Skeletal muscle satellite cell (primary cell): ENCODE measurements at regions not wholly inside any gene's neighbourhood (a gene's known extent, or its start where the extent isn't known, plus 50 kb on each side); places are given as distances from the start of the nearest gene placed in this dataset.

ENCODE experiments used
- H3K27me3 ChIP-seq: 2 replicates; pipeline ENCODE4 v1.7.0; 2013; ENCODE audit warnings: low read length; ENCODE audit not compliant: control insufficient read depth, insufficient read depth
- H3K36me3 ChIP-seq: 2 replicates; pipeline ENCODE4 v1.7.0; 2013; ENCODE audit warnings: mild to moderate bottlenecking, control low read depth, low read length; ENCODE audit not compliant: insufficient read depth
- H3K4me1 ChIP-seq: 2 replicates; pipeline ENCODE4 v1.7.0; 2013; ENCODE audit warnings: low read length; ENCODE audit not compliant: control insufficient read depth, insufficient read depth
- H3K4me2 ChIP-seq: 2 replicates; pipeline ENCODE4 v1.7.0; 2013; ENCODE audit warnings: mild to moderate bottlenecking, low read length
- H3K4me3 ChIP-seq: 2 replicates; pipeline ENCODE4 v1.7.0; 2013; ENCODE audit warnings: low read length
- H3K9ac ChIP-seq: 2 replicates; pipeline ENCODE4 v1.7.0; 2013; ENCODE audit warnings: mild to moderate bottlenecking, low read depth, low read length, moderate library complexity
- H3K9me3 ChIP-seq: replicated peaks from 2 replicates; pipeline ENCODE4 v1.7.0; 2013; ENCODE audit warnings: mild to moderate bottlenecking, control low read depth, low read length

GRCh38 chr6:169328112-169328801 is 74.6 kb upstream of the THBS2 start:
- Histone ChIP-seq H3K9me3 (no peaks in the 10 kb centered on the region), H3K4me1 (peaks cover 9% of the 10 kb centered on the region), H3K9ac (no peak overlapping the region), H3K4me3 (no peak overlapping the region), H3K36me3 (no peaks in the 10 kb centered on the region), H3K27me3 (no peaks in the 10 kb centered on the region), H3K4me2 (no peak overlapping the region)

DNA sequence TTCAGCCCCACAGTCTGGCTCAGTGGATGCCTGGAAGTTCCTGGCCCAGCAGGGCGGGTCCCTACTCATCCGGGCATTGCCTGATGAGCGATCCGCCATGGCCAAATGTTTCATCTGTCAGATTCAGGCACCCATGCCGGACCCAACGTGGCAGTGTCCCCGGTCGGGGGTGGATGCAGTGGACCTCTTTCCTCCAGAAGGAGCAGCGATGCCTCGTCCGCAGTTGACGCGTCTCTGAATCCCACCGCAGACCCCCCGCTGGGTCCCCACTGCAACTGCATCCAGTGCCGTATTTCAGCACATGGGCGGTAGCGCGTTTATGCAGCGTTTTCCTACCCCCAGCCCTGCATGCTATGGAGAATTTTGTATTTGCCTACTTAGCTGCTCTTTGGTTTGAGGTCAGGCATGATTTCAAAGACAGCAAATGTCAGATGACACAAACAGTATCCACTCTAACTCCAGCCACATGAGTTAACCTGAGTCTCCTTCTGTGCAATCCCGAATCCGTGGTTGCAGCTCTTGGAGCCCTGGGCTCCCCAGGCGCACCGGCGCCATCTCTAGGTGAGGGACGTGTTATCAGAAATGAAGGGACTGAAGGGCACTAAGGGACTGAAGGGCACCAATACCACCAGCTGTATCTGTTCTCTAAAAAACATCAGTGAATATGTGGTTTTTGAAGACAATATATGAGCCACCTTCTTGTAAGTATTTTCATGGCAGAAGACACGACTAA is 72.6 kb upstream of the THBS2 start:
- Histone ChIP-seq H3K9ac (no peak overlapping the region), H3K27me3 (no peaks in the 10 kb centered on the region), H3K4me3 (no peak overlapping the region), H3K9me3 (no peaks in the 10 kb centered on the region), H3K4me1 (peaks cover 9% of the 10 kb centered on the region), H3K4me2 (no peak overlapping the region), H3K36me3 (no peaks in the 10 kb centered on the region)

- Histone ChIP-seq H3K27me3 (no peaks in the 10 kb centered on the region), H3K4me1 (peaks cover 16% of the 10 kb centered on the region), H3K4me3 (no peak overlapping the region), H3K9me3 (no peaks in the 10 kb centered on the region), H3K4me2 (no peak overlapping the region), H3K36me3 (no peaks in the 10 kb centered on the region), H3K9ac (no peak overlapping the region)
These were observed 71.2 kb upstream of the THBS2 start for GRCh38 chr6:169324656-169325459.

DNA sequence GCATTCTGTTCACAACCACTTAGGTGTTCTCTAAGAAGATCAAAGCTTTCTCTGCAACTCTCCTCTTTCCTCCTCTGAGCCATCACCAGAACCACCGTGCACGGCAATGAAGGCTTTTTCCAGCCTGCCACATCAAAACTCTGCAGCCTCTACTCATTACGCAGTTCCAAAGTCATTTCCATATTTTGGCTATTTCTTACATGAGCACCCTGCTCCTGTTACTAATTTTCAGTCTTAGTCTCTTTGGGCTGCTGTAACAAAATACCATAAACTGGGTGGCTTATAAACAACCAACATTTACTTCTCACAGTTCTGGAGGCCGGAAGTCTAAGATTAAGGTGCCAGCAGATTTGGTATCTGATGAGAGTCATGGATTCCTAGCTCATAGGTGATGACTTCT is 70.4 kb upstream of the THBS2 start:
- Histone ChIP-seq H3K9ac (no peak overlapping the region), H3K4me3 (no peak overlapping the region), H3K4me1 (peaks cover 24% of the 10 kb centered on the region), H3K36me3 (no peaks in the 10 kb centered on the region), H3K27me3 (no peaks in the 10 kb centered on the region), H3K4me2 (no peak overlapping the region), H3K9me3 (no peaks in the 10 kb centered on the region)

- H3K4me1 ChIP-seq, result peaks cover 19% of the 10 kb centered on the region
- no peak overlapping the region for H3K4me2 ChIP-seq
- no peaks in the 10 kb centered on the region for H3K27me3 ChIP-seq
- H3K4me3 ChIP-seq, result no peak overlapping the region
- H3K36me3 ChIP-seq, result no peaks in the 10 kb centered on the region
- no peak overlapping the region for H3K9ac ChIP-seq
- no peaks in the 10 kb centered on the region for H3K9me3 ChIP-seq
These were observed 69.6 kb upstream of the THBS2 start for GRCh38 chr6:169323221-169323620.

DNA sequence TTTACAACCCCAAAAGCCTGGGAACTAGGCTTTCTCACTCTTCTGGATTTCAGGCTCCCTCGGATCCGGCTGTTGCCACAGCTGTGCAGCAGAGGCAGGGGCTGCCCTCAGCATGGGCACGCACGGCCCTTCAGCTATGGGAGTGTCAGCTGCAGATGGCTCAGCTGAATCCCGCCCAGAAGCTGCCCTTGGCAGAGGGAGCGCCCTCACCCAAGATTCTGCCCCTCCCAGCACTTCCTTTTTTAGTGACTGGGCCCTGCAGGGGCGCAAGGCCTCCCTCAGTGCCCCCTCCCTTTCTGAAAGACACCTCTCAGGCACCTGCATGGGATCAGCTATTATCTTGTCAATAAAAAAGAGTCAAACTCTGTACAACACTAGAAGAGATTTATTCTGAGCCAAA is 67.9 kb upstream of the THBS2 start:
- Histone ChIP-seq H3K4me1 (peaks cover 15% of the 10 kb centered on the region), H3K36me3 (no peaks in the 10 kb centered on the region), H3K4me3 (no peak overlapping the region), H3K4me2 (no peak overlapping the region), H3K9me3 (no peaks in the 10 kb centered on the region), H3K9ac (no peak overlapping the region), H3K27me3 (no peaks in the 10 kb centered on the region)

DNA sequence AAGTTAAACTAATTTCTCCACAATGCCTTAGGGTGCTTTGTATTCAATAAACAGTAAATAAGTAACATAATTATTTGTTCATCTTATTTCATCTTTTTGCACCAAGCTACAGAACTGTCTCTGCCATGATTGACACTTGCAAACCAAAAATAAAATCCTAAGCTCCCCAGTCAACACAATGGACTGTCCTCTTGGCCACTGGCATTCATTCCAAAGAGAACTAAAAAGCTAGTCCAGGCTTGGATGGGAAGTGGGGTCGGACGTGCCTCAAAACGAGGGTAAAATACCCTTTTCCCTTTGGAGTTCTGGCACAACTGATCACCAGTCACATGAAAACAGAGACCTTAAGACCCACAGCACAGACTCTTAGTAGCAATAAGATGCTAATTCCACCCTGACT is 66.4 kb upstream of the THBS2 start:
- Histone ChIP-seq H3K4me3 (no peak overlapping the region), H3K27me3 (no peaks in the 10 kb centered on the region), H3K4me2 (peak overlapping the region; percentile 41), H3K9ac (no peak overlapping the region), H3K9me3 (no peaks in the 10 kb centered on the region), H3K4me1 (peaks cover 15% of the 10 kb centered on the region), H3K36me3 (no peaks in the 10 kb centered on the region)

DNA sequence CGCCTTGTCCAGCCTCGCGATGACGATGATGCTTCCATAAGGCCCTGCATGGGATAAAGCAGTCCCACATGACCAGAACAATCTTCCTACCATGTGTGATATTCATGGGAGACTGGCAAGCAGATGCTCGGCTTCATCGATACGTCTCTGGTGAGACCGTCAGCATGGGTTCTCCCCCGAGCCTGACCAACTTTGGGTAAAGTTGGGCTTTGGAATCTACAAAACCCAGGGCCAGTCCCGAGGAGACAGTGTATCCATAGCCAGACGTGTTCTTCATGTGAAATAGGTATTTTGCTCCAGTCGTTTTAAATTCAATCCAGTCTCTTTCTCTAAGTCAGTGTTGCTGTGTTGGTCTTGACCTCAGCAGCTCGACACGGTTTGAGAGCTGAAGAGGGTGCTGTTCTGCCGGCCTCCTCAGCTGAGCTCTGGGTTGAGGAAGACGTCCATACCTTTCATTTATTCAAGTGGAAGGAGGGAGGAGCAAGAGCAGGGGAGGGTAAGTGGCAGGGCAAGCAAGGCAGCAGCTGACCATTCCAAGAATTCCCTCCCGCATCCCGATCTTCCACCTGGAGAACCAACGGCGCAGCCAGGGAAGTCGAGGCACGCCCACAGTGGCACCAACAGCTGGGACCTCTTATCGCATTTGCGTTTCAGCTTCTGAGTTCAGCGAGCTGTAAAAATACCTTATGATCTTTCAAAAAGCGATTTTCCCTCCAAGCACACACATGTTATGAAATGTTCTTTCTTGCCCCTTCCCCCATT is 64.0 kb upstream of the THBS2 start:
- Histone ChIP-seq H3K4me2 (no peak overlapping the region), H3K4me3 (no peak overlapping the region), H3K4me1 (peaks cover 18% of the 10 kb centered on the region), H3K36me3 (no peaks in the 10 kb centered on the region), H3K27me3 (no peaks in the 10 kb centered on the region), H3K9me3 (no peaks in the 10 kb centered on the region), H3K9ac (no peak overlapping the region)

GRCh38 chr6:169316651-169317050 is 63.0 kb upstream of the THBS2 start:
- Histone ChIP-seq H3K9ac (no peak overlapping the region), H3K4me1 (peaks cover 19% of the 10 kb centered on the region), H3K36me3 (no peaks in the 10 kb centered on the region), H3K27me3 (no peaks in the 10 kb centered on the region), H3K9me3 (no peaks in the 10 kb centered on the region), H3K4me2 (no peak overlapping the region), H3K4me3 (no peak overlapping the region)

- Histone ChIP-seq H3K4me3 (no peak overlapping the region), H3K9me3 (no peaks in the 10 kb centered on the region), H3K9ac (no peak overlapping the region), H3K27me3 (no peaks in the 10 kb centered on the region), H3K4me2 (no peak overlapping the region), H3K36me3 (no peaks in the 10 kb centered on the region), H3K4me1 (peaks cover 19% of the 10 kb centered on the region)
These were observed 62.4 kb upstream of the THBS2 start for GRCh38 chr6:169315830-169316614.
